HG03439 (cell line): ENCODE measurements at regions not wholly inside any gene's neighbourhood (a gene's known extent, or its start where the extent isn't known, plus 50 kb on each side); places are given as distances from the start of the nearest gene placed in this dataset.
"Not testable (repeated sequence)": the region's sequence is repeated elsewhere in the genome, so short reads cannot be mapped to it uniquely, and the experiment has no call there.

ENCODE experiments used
- ATAC-seq: cut with Tn5 transposase; IDR thresholded peaks from one replicate; pipeline ENCODE4 v1.9.1; 2021; ENCODE audit warnings: mild to moderate bottlenecking, moderate library complexity; ENCODE audit not compliant: unreplicated experiment

DNA sequence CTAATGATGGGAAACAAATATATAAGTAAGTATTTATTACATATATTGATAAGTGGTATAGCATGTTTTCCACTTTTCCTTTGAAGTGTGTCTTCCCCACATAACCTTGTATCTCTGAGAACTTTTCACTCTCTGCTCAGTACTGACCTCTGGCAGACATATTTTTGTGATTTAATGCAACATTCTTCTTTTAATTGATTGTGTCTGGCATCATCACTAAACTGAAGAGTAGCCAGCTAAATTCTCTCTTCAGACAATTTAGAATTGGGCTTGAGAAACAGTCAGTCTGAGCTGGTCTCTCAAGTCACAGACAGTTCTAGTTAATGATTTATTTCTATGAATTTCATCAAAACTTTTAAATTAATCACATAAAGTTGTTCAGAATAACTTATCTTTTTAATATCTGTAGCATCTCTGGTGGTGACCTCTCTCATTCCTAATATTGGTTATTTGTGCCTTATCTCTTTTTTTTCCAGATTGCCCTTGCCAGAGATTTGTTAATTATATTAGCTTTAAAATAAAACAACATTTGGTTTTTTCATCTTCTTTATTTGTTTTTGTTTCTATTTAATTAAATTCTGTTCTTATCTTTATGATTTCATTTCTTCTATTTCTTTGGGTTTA is 230.0 kb upstream of the VLDLR start:
- not testable (repeated sequence) for ATAC-seq

DNA sequence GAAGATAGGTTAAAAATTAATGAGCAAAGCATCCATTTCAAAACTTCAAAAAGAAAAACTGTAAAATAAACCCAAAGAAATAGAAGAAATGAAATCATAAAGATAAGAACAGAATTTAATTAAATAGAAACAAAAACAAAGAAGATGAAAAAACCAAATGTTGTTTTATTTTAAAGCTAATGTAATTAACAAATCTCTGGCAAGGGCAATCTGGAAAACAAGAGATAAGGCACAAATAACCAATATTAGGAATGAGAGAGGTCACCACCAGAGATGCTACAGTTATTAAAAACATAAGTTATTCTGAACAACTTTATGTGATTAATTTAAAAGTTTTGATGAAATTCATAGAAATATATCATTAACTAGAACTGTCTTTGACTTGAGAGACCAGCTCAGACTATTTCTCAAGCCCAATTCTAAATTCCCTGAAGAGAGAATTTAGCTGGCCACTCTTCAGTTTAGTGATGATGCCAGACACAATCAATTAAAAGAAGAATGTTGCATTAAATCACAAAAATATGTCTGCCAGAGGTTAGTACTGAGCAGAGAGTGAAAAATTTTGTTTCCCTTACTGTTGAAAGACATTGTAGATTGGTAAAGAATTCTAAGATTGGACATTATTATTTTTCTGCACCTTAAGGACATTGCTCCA is 227.4 kb upstream of the VLDLR start:
- ATAC-seq = not testable (repeated sequence)

DNA sequence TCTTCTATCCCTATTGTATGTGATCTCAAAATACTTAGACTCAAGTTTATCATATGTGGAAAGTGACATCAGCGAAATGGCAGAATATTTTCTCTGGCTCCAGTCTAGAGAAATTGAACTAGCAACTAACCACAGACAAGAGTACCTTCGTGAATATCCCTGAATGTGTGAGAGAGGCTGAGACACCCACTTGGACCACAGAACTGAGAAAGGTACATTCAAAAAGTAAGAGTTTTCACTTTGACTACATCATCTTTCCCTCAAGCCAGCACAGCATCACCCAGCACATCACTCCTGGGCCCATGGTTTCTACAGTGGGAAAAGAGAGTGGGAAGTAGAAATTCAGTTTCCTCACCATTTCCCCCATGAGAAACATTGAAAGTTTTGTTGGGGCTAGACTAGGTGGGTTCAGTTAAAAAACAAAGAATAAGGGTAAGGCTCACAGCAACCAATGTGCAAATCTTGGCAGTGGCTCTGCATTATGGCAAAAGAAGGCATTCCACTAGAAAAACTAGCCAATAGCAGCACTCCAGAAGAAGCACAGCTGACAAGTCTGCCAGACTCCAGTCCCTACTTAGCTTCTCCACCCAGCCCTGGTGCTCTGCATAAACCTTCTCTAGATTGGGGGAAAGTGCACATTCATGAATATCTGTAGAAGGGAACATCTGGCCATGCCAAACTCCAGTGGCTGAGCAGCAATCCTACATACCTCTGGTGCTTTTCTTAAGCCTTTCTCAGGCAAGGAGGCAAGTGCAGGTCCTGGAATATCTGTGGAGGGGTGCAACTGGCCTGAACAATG is 225.6 kb upstream of the VLDLR start:
- ATAC-seq = no peak

DNA sequence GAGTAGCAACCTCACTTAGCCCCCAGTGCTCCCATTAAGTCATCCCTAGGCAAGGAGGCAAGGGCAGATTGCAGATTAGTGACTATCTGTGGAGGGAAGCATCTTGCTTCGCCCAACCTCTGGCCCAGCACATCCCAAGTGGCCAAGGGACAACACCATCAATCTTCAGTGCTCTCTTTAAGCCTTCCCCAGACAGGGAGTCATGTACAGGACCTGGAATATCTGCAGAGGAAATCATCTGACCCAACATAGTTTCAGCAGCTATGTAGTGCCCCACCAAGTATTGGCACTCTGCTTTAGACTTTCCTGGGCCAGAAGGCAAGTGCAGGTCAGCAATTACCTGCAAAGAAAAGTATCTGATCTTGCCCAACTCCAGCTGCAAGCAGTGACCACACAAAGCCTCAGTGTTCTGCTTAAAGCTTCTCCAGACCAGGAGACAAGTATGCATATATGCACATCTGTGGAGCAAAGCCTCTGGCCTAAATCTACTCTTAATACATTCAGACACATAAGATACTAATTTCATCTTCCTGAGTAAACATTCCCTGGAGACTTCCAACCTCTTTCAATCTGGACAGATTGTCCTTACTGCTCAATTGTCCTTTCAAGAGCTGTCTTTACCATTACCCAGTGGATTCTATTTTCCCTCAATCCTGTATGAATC is 224.8 kb upstream of the VLDLR start:
- no peak for ATAC-seq

DNA sequence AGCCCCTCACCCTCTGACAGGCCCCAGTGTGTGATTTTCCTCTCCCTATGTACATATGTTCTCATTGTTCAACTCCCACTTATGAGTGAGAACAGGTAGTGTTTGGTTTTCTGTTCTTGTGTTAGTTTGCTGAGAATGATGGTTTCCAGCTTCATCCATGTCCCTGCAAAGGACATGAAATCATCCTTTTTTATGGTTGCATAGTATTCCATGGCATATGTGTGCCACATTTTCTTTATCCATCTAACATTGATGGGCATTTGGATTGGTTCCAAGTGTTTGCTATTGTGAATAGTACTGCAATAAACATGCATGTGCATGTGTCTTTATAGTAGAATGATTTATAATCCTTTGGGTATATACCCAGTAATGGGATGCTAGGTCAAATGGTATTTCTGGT is 223.7 kb upstream of the VLDLR start:
- not testable (repeated sequence) for ATAC-seq

DNA sequence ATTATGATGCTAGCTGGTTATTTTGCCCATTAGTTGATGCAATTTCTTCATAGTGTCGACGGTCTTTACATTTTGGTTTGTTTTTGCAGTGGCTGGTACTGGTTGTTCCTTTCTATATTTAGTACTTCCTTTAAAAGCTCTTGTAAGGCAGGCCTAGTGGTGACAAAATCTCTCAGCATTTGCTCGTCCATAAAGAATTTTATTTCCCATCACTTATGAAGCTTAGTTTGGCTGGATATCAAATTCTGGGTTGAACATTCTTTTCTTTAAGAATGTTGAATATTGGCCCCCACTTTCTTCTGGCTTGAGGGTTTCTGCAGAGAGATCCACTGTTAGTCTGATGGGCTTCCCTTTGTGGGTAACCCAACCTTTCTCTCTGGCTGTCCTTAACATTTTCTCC is 219.8 kb upstream of the VLDLR start:
- not testable (repeated sequence) for ATAC-seq

DNA sequence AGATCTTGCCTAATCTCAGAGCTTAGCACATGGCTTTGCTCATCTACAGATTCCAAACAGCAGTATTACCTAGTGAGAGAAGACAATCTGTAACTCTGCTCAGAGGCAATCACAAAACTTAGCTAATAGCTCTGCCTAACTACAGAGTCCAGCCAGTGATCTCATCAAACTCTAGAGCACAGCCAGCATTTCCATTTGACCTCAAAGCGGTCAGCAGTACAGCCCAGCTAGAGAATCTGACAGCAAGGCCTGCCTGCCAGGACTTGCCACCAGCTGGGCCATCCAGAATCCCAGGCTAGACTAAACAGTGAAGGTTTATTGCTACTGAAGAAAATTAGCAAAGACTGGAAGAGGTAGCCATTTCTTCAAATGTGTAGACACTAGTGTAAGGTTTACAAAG is 217.9 kb upstream of the VLDLR start:
- ATAC-seq = no peak

DNA sequence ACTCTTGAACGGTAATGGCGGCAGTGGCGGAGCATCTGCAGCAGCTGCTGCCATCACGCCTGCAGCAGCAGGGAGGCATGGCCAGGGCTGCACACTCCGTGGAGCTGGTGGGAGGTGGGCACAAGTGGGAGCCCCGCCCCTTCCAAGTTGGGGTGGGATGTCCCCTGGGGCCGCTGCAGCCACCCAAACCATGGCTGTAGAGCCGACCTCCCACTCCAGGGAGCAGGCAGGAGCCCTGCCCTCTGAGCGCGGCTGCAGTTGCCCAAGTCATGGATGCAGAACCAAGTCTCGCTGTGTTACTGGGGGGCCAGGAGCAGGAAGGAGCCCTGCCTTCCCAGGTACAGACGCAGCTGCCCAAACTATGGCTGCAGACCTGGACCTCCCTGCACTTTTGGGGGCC is 215.3 kb upstream of the VLDLR start:
- no peak for ATAC-seq

DNA sequence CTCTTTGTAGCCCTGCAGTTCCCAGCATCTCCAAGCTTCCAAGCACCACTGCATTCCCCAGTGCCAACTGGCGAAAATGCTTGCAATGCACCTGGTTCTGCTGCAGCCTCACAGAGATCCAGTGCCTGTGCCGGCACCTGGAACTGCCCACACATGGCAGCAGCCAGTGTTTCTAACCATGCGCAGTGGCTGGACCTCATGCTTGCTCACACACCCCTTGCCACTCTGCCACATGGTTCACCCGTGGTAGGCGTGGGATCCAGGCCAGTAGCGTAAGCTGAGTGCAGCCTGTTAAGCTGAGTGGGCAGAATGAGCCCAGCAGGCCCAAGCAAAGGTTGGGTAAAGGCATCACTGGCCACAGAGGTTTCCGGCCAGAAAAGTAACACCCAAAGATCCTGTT is 214.1 kb upstream of the VLDLR start:
- ATAC-seq = no peak

DNA sequence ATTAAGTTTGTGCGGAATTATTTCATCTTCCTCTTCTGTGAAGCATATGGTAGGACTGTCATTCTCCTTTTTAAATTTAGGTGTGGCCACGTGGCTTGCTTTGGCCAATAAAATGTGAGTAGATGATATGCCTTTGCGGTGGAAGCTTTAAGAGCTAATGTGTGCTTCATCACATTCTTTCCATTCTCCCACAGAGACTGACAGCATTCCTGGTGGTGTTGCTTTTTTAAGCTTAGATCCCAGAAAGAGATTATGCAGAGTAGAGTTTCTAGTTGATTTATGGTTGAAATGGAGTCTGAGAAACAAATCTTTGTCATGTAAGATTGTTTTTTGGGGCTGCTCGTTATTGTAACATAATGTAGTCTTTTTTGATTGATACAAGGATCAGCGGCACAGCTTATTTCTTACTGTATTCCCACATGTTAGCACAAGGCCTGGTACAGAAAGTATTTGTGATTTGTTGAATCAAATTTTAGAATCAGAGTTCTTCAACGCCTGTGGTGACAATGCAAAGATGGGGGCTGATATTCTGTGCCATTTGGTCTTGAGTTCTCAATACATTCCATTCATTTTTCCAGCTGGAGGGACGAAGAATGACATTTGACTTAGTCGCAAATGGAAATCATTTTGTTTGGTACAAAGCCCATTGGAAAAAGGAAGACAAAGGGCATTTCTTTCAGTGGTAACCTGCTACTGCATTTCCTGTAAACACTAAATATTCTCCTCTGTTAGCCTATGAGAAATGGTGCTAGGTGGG is 209.9 kb upstream of the VLDLR start:
- no peak for ATAC-seq

DNA sequence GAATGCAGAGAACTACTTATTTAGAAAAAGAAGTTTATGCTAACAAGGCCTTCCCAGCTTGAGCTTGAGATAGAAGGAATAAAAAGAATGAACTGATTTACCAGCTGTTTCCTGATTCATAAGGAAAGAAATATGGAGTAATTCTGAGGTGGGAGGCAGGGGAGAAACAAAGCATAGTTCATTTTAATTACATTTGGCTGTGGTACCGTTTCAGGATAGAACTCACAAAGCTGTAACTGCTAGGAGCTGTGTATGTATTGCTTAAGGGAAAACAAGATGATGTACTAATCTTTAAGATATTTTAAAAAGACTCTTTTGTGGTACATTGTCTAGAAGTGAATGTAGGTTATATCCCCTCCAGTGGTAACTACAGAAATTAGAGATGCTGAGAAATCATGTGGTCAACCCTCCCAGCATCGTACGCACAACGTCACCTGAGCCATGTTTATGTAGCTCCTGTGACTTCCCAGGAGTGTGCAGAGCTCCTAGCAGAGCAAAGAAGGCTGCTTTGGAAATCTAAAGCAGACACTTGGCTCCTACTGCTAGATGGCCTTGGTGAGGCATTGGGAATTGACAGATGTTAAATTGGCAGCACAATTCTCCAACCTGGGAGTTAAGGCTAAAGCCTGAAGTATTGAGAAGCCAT is 208.3 kb upstream of the VLDLR start:
- ATAC-seq = no peak

DNA sequence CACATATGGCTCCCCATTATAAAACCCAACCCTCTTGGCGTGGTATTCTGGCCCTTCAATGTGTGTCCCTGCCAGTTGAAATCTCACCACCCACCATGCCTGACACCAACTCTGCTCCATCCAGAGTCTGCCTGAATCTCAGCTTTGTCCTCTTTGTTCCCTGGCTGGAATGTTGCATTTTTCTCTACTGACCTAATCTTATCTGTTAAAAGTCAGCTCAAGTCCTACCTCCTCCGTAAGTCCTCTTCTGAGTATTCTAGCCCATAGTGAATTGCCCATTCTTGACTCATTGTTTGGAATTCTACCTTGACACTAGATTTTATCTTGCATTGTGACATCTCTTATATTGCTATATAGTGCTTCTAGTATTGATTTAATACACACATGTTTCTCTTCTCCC is 207.1 kb upstream of the VLDLR start:
- ATAC-seq = no peak

DNA sequence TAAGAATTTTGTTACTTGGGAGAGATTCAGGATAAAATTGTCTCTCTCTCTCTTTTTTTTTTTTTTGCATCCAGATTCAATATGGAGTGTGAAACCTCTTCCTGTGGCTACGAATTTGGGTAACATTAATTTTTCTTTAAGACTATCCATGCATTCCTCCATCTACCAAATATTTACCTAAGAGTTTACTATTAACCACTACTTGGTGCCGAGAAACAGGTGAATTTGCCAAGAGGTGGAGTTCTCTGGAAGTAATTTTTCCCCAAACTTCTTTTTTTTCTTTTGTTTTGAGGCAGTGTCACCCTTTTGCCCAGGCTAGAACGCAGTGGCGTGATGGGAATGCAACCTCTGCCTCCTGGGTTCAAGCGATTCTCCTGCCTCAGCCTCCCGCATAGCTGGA is 206.3 kb upstream of the VLDLR start:
- ATAC-seq = no peak

DNA sequence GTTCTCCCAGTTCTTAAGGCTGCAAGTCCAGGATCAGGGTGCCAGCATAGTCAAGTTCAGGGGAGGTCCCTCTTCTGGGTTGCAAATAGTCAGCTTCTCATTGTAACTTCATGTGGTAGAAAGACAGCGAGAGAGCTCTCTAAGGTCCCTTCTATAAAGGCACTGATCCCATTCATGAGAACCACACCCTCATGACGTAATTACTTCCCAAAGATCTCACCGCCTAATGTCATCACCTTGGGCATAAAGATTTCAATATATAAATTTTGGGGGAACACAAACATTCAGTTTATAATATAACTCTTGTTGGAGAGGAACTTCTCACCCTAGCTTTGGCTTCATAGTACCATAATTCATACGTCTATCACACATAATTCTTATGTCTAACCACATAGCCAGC is 203.9 kb upstream of the VLDLR start:
- no peak for ATAC-seq

DNA sequence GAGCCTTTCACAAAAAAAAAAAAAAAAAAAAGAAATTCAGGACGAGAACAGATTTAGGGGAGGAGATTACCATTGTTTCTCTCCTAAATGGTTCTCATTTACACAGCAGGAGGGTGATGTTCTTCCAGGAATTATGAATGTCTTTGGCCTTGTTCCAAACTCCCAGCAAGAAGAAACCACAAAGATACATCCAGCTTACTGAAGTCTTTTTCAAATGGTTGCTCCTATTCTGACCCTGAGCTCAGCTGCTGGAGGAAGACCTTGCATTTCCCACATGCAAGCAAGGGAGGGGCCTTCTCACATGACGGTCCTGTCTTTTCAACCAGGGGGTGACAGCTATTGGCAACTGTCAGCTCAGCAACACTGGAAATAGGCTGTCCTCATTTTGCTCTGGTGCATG is 203.0 kb upstream of the VLDLR start:
- ATAC-seq = no peak

DNA sequence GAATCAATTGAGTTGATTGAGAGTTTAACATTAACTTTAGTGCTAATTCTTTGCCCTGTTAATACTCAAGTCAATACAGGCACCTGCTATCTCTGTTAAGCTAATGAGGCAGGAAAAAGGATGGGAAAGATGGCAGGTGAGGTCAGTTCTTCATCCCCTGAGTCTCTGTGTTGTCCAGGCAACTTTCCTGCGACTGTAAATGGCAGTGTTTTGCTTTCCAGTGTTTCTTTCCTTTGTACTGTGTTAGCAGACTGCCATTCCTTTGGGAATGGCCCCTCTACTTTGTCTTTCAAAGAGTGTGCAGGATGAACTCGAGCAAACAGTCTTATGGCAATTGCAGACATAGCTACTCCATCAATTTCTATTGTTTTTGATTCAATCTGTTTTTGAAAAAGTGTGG is 202.2 kb upstream of the VLDLR start:
- ATAC-seq = no peak

DNA sequence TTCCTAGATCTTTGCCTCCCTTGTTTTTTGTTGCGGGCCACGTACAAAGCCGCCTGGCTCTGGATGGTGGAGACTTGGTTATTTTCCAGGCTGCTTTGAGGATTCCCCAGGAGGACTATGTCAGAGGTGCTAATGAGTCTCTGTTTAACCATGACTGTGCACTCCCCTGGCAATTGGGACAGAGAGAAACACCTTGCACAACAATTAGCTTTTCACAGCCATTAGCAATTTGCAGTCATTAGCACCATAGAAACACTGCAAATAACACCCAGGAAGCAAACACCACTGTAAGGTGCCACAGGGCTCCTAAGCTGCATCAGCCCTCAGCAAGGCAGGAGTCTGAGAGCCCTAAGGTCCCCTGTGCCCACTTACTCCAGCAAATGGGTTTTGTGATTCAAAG is 201.0 kb upstream of the VLDLR start:
- no peak for ATAC-seq

DNA sequence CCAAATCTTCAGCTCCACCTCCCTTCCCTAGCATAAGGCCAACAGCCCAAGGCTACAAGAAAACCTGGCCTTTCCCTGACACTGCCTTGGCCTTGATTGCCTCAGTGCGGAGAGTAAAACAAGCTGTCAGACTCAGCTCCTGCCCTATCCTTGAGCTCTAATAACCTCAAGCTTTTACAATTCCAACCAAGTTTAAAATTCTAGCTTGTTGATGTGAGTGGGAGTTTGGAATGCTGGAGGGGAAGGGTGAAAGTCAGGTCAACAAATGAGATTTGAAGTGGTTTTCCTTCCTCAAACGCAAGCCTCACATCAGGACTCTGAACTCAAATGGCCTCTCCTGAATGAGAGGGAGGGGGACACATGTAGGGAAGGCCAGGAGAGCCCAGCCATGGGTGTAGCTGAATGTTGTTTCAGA is 197.0 kb upstream of the VLDLR start:
- ATAC-seq = no peak

DNA sequence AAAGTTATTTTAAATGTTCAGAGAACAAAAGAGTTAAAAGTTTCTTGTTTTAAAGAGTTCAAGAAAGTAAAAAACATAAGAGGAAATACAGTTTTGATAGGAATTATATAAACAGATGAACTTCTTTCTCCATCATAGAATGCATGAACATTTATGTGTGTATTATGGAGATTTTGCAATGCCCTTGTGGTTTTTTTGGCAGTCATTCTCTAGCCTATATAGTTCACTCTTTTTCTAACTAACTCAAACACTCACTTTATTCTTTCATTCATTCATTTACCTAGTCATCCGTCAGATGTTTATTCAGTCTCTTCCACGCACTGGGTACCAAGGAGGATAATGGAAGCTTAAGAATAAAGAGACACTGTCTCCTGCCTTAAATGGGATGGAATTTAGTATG is 195.9 kb upstream of the VLDLR start:
- ATAC-seq = no peak

DNA sequence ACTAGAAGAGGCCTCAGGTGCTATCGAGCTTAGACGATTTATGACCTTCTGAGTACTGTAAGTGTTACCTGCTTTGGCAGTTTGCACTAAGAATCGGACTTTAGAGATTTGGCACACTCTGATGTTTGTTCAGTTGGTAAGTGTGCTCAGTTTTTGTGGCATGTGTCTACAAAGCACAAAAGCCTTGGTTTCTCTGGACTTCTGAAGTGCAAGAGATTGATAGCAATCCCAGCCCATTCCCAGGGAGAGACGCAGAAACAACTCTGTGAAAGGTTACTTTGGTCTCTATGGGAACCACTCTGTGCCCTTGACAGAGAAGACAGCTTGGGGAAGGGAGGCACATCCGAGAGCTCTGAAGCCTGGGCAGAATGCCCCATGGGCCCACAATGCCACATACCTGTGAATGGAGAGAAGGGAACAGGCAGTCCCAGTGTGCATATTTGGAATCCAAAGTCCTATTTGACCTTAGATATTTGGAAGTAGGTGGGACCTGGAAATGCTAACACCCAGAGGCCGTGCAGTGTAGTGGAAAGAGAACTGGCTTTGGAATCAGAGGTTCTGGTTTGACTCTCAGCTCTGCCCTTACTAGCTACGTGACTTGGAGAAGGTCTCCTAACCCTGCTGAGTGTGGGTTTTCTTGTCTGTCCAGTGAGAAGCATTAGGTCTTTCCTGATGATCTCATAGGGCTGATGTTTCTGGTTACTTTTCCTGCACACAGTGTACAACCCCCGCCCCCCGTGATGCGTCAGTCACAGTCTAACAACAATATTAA is 194.3 kb upstream of the VLDLR start:
- no peak for ATAC-seq
